Stimulated activated CD8-positive, alpha-beta memory T cell treated with anti-CD3 and anti-CD28 coated beads, Interleukin-4, amount 100 ng/mL, for 48 hours (primary cell): ENCODE measurements at regions not wholly inside any gene's neighbourhood (a gene's known extent, or its start where the extent isn't known, plus 50 kb on each side); places are given as distances from the start of the nearest gene placed in this dataset.
A peak's percentile ranks its signal among the peaks of the same experiment; 100 is the strongest.

Experiments used
- DNase-seq: peaks from one replicate; pipeline ENCODE4 v3.0.0-alpha.2; 2020

- DNase-seq = no peak
These were observed 370.3 kb upstream of the ADGRL2 start for GRCh38 chr1:81430236-81430938.

DNA sequence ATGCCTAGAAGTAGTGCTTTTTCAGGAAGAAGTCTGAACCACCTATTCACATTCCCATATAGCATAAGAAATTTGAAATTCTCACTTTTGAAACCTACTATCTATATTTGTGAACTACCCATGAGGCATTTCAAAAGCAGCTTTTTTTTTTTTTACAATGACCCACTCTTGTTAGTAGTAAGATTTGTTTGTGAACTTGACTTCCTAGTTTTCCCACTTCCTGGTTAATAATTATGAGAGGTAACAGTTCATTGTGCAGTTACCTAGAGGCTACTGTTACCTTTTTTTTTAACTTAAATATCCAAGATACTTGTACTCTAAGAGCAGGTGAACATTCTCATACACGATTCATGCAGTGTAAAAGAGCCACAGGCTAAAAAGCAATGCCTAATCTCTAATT is 371.7 kb upstream of the ADGRL2 start:
- DNase-seq = no peak

- no peak for DNase-seq
These were observed 375.9 kb upstream of the ADGRL2 start for GRCh38 chr1:81424816-81425215.

- DNase-seq = no peak
These were observed 376.7 kb upstream of the ADGRL2 start for GRCh38 chr1:81424061-81424460.

DNA sequence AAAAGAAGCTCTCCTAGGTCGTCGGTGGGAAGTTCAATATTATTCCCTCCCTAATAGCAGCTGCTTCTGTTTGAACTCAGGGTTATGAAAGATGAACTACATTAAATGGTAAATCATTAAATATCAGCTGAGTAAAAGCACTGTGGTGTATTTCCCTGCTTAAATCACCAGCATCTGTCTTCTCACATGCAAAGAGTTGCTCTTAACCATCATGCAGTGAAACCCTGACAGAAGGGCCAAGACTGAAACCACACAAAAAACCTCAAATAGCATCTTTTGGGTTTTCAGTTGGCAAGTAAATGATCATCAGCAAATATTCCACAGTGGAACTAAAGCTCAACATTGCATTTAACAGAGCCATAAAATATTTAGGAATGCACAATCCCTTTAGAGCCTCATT is 380.0 kb upstream of the ADGRL2 start:
- no peak for DNase-seq

DNA sequence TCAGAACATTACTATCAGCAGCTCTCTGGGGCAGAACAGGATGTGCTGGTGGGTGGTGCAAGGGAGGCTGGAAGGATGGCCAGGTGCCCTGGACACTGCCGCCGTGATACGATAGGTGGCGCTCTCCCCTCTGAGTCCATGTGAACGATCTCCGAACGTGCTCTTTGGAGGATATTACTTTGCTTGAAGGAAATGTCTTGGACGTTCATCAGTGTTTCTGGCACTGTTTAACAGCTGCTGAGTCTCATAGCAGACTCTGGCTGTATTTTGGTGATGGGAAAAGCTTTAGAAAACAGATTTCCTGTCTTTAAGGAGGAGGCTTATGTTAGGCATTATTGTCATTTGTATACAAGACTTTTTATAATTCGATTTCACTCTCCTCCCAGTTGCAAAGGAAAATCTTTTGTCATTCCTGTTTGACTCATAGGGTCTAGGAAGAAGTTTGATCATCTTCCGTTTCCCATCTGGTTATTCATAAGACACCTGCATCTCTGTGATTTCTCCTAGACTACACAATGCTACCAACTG is 386.2 kb upstream of the ADGRL2 start:
- peak; percentile 48 for DNase-seq

DNA sequence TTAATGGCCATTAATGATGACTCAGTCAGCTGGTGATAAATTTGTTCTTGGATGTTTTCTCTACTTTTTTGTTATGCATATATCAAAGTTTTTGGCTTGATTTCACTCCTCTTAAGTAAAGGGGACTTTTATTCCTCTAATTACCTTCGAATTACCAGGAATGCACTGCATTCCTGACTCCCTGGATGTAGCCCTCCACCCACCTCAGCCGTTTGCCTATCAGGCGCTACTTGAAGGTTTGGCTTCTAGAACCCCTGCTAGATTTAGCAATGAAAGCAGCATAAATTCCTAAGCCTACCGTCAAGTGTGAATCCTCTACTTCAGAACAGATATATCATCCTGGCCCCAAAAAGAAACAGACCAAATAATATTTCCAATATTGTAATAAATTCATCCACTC is 387.8 kb upstream of the ADGRL2 start:
- no peak for DNase-seq

DNA sequence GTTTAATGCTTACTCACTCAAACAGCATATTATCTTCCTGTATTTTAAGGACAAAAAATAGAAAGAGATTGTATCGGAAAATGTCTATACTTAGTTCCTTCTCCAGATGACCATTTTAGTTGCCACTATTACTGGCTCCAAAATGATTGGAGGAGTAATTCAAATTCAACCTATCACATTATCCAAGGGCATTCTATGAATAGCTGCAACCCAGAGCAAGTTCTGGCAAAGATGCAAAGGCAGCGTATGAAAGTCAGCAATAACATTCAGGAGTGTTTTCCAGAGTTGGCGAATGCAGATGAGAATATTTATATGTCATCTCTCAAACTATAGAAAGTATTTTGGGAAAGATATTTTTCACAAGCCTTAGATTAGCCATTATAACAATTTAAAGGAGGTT is 389.8 kb upstream of the ADGRL2 start:
- no peak for DNase-seq

GRCh38 chr1:81410351-81410750 is 390.4 kb upstream of the ADGRL2 start:
- DNase-seq = no peak

DNA sequence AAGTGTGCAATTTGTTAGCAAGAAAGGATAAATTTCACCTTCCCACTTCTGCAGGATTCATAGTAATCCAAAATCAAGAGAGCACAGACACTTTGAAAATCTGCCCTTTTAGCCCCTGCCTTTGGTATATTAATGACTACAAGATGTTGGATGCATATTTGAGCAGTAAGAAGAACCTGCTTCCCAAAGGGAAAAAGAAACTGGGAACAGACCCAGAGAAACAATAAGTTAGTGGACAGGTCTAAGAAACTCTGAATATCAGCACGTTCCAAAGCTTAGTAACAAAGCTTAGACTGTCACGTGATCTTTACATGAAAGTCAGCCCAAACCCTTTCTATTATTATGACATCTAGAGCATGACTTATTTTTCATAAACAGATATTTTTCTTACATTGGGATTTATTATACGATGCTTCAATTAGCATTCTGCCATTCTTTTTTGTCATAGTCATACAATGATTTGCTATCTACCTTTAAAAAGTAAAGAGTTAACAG is 390.9 kb upstream of the ADGRL2 start:
- no peak for DNase-seq

DNA sequence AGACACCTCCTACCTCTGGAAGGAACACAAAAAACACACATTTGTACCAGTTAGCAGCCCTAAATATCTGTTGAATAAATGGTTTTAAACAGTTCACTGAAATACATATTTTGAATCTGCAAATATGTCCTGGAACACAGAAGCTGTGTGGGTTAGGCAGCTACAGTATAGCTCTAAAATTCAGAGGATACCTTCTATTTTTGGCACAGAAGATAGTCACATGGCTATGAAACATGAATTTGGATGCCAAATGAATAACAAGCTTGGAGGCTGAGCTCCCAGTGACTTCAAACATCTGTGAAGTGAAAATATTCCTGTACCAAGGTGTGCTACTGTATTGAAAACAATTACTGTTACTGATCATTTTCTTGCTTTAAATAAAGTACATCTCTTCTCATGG is 391.5 kb upstream of the ADGRL2 start:
- no peak for DNase-seq

GRCh38 chr1:81408419-81408818 is 392.3 kb upstream of the ADGRL2 start:
- DNase-seq = no peak

GRCh38 chr1:81407000-81407821 is 393.5 kb upstream of the ADGRL2 start:
- no peak for DNase-seq

GRCh38 chr1:81406292-81406999 is 394.3 kb upstream of the ADGRL2 start:
- DNase-seq = no peak

DNA sequence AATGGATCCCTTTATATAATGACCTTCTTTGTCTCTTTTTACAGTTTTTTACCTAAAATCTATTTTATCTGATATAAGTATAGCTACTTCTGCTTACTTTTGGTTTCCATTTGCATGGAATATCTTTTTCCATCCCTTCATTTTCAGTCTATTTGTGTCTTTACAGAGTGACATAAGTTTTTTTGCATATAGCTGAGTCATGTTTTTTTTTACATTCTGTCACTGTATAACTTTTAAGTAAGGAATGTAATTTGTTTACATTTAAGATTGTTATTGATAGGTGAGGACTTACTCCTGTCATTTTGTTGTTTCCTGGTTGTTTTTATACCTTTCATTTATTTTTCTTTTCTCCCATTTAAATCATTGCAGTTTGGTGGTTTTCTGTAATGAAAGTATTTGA is 402.7 kb upstream of the ADGRL2 start:
- no peak for DNase-seq

GRCh38 chr1:81392526-81393226 is 408.1 kb upstream of the ADGRL2 start:
- no peak for DNase-seq

DNA sequence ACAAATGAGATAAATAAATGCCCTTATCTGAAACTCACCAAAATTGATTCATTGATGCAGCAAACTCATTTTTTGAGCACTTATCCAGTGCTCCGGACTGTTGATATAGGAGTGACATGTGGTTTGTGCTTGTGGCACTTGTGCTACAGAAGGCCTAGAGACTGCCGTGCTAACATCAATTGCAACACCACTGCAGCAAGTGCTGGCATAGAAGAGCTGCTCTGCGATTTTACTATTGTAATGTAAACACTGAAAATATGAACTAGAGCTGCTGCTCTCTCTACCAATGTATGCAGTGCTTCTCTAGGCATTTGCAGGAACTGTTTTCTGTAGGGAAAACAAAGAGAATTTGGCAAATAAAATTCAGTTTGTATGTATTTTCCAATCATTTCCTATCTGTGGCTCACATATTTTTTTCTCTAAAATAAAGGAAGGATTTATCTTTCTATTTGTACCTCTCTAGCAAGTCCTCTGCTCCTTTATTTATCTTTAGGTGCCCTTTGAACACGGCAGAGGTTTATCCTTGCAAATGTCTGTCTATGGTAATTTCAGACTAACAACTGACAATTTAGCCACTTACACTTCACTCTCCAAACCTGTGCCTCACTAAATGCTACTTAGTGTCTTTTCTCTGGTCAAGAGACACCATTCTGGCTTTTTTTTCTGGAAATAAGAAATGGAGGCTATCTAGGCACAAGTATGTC is 409.5 kb upstream of the ADGRL2 start:
- no peak for DNase-seq

GRCh38 chr1:81388435-81388834 is 412.3 kb upstream of the ADGRL2 start:
- no peak for DNase-seq

- DNase-seq = no peak
These were observed 413.3 kb upstream of the ADGRL2 start for GRCh38 chr1:81387446-81387845.

- no peak for DNase-seq
These were observed 418.2 kb upstream of the ADGRL2 start for GRCh38 chr1:81382561-81382960.

- DNase-seq = no peak
These were observed 418.9 kb upstream of the ADGRL2 start for GRCh38 chr1:81381881-81382280.

- DNase-seq = no peak
These were observed 420.3 kb upstream of the ADGRL2 start for GRCh38 chr1:81380436-81380835.
